Liver (tissue), 3 donors: ENCODE measurements at regions not wholly inside any gene's neighbourhood (a gene's known extent, or its start where the extent isn't known, plus 50 kb on each side); places are given as distances from the start of the nearest gene placed in this dataset.

Source experiments
- GABPA ChIP-seq, 2 donors: IDR thresholded peaks in 1 of 2; conservative IDR thresholded peaks in 1 of 2; 2 replicates each; pipeline ENCODE4 v1.6.1; 2016; ENCODE audit warnings: antibody characterized with exemption in 2 of 2, mild to moderate bottlenecking in 1 of 2, moderate library complexity in 1 of 2
- RAD21 ChIP-seq, 2 donors: IDR thresholded peaks; 2 replicates each; pipeline ENCODE4 v1.6.1; 2016; ENCODE audit warnings: antibody characterized with exemption in 2 of 2, mild to moderate bottlenecking in 2 of 2
- TAF1 ChIP-seq: conservative IDR thresholded peaks from 2 replicates; pipeline ENCODE4 v1.6.1; 2016; ENCODE audit warnings: antibody characterized with exemption, mild to moderate bottlenecking
- TF ChIP-seq, protein P1 (sequence below): fragments of 150-350 bp; IDR thresholded peaks from 2 replicates; pipeline ENCODE4 v1.5.1; 2017; ENCODE audit warnings: improper control_type of control experiment, low read depth, low read length; ENCODE audit not compliant: missing input control
- TF ChIP-seq, protein P2 (sequence below): IDR thresholded peaks from 2 replicates; pipeline ENCODE4 v1.6.1; 2016; ENCODE audit warnings: antibody characterized with exemption, mild to moderate bottlenecking
- TF ChIP-seq, protein P3 (sequence below): IDR thresholded peaks from 2 replicates; pipeline ENCODE4 v1.6.1; 2016; ENCODE audit warnings: antibody characterized with exemption
- donor health status: healthy.
- donor health status: healthy.

DNA sequence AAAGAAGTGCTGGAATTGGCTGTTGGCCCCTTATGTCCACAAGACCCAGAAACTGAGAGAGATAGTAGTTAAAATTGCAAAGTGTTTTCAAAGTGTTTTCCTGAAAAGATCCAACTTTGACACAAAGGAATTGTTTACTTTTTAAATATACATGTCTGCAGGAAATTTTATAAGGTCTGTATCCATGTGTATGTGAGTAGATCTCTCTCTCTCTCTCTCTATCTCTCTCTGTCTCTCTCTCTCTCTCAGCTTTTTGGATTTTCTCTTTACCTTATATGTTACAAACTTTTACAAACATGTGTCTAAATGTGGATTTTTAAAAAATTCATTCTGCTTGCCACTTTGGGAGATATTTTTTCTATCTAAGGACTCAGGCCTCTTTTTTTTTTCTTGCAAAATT, 358.6 kb downstream of the SIPA1L2 start:
- TF ChIP-seq, protein P1, sequence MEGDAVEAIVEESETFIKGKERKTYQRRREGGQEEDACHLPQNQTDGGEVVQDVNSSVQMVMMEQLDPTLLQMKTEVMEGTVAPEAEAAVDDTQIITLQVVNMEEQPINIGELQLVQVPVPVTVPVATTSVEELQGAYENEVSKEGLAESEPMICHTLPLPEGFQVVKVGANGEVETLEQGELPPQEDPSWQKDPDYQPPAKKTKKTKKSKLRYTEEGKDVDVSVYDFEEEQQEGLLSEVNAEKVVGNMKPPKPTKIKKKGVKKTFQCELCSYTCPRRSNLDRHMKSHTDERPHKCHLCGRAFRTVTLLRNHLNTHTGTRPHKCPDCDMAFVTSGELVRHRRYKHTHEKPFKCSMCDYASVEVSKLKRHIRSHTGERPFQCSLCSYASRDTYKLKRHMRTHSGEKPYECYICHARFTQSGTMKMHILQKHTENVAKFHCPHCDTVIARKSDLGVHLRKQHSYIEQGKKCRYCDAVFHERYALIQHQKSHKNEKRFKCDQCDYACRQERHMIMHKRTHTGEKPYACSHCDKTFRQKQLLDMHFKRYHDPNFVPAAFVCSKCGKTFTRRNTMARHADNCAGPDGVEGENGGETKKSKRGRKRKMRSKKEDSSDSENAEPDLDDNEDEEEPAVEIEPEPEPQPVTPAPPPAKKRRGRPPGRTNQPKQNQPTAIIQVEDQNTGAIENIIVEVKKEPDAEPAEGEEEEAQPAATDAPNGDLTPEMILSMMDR = no peak
- TF ChIP-seq RAD21 (IDR thresholded peaks at IDR 0.05) = no peak
- TF ChIP-seq, protein P2, sequence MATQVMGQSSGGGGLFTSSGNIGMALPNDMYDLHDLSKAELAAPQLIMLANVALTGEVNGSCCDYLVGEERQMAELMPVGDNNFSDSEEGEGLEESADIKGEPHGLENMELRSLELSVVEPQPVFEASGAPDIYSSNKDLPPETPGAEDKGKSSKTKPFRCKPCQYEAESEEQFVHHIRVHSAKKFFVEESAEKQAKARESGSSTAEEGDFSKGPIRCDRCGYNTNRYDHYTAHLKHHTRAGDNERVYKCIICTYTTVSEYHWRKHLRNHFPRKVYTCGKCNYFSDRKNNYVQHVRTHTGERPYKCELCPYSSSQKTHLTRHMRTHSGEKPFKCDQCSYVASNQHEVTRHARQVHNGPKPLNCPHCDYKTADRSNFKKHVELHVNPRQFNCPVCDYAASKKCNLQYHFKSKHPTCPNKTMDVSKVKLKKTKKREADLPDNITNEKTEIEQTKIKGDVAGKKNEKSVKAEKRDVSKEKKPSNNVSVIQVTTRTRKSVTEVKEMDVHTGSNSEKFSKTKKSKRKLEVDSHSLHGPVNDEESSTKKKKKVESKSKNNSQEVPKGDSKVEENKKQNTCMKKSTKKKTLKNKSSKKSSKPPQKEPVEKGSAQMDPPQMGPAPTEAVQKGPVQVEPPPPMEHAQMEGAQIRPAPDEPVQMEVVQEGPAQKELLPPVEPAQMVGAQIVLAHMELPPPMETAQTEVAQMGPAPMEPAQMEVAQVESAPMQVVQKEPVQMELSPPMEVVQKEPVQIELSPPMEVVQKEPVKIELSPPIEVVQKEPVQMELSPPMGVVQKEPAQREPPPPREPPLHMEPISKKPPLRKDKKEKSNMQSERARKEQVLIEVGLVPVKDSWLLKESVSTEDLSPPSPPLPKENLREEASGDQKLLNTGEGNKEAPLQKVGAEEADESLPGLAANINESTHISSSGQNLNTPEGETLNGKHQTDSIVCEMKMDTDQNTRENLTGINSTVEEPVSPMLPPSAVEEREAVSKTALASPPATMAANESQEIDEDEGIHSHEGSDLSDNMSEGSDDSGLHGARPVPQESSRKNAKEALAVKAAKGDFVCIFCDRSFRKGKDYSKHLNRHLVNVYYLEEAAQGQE = no peak
- TF ChIP-seq GABPA (IDR thresholded peaks at IDR 0.05 in 1 of 2, conservative IDR thresholded peaks at IDR 0.05 in 1 of 2) = no peak
- TF ChIP-seq TAF1 = no peak
- TF ChIP-seq, protein P3, sequence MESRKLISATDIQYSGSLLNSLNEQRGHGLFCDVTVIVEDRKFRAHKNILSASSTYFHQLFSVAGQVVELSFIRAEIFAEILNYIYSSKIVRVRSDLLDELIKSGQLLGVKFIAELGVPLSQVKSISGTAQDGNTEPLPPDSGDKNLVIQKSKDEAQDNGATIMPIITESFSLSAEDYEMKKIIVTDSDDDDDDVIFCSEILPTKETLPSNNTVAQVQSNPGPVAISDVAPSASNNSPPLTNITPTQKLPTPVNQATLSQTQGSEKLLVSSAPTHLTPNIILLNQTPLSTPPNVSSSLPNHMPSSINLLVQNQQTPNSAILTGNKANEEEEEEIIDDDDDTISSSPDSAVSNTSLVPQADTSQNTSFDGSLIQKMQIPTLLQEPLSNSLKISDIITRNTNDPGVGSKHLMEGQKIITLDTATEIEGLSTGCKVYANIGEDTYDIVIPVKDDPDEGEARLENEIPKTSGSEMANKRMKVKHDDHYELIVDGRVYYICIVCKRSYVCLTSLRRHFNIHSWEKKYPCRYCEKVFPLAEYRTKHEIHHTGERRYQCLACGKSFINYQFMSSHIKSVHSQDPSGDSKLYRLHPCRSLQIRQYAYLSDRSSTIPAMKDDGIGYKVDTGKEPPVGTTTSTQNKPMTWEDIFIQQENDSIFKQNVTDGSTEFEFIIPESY = no peak
